Lung (tissue), 11 donors: ENCODE measurements at regions not wholly inside any gene's neighbourhood (a gene's known extent, or its start where the extent isn't known, plus 50 kb on each side); places are given as distances from the start of the nearest gene placed in this dataset.

ENCODE experiments used
- ATAC-seq: fragments of 200-7000 bp; cut with Tn5 transposase; one replicate; pipeline ENCODE4 v1.9.1; 2020; ENCODE audit warnings: moderate number of reproducible peaks; ENCODE audit not compliant: insufficient read depth, low FRiP score
- DNase-seq, 3 donors: peaks; one replicate each; pipeline ENCODE4 v3.0.0-alpha.2; 2013 to 2017
- H3K27ac ChIP-seq, 2 donors: one replicate each; pipeline ENCODE4 v1.5.1; 2013; ENCODE audit warnings: mild to moderate bottlenecking in 2 of 2, moderate library complexity in 2 of 2, control low read depth in 1 of 2, inconsistent platforms in 1 of 2, low read depth in 1 of 2, low read length in 1 of 2
- H3K27me3 ChIP-seq, 3 donors: one replicate each; pipeline ENCODE4 v1.5.1; 2013; ENCODE audit warnings: low read length in 2 of 3; ENCODE audit not compliant: control insufficient read depth in 3 of 3, insufficient read depth in 3 of 3
- H3K36me3 ChIP-seq, 4 donors: one replicate each; pipeline ENCODE4 v1.5.1; 2013; ENCODE audit warnings: low read length in 4 of 4, mild to moderate bottlenecking in 1 of 4, moderate library complexity in 1 of 4; ENCODE audit not compliant: control insufficient read depth in 4 of 4, insufficient read depth in 4 of 4
- H3K4me1 ChIP-seq, 5 donors: one replicate each; pipeline ENCODE4 v1.5.1; 2013; ENCODE audit warnings: low read length in 5 of 5, mild to moderate bottlenecking in 2 of 5, moderate library complexity in 1 of 5; ENCODE audit not compliant: control insufficient read depth in 5 of 5, insufficient read depth in 5 of 5
- H3K4me3 ChIP-seq: one replicate; pipeline ENCODE4 v1.5.1; 2013; ENCODE audit warnings: mild to moderate bottlenecking, control low read depth, moderate library complexity
- H3K9ac ChIP-seq, 2 donors: one replicate each; pipeline ENCODE4 v1.5.1; 2013; ENCODE audit warnings: low read length in 2 of 2, control low read depth in 1 of 2; ENCODE audit not compliant: insufficient read depth in 1 of 2
- H3K9me3 ChIP-seq, 4 donors: one replicate each; pipeline ENCODE4 v1.5.1; 2013; ENCODE audit warnings: low read length in 3 of 4, mild to moderate bottlenecking in 1 of 4, moderate library complexity in 1 of 4; ENCODE audit not compliant: control insufficient read depth in 4 of 4, insufficient read depth in 3 of 4
- WGBS, 2 donors: extraction: QIAGEN DNeasy Blood & Tissue Kit; methylation state at CpG; one replicate each; pipeline ENCODE4 v1.1.7; 2013; 5-methylcytosine and 5-hydroxymethylcytosine counted together
- TF ChIP-seq, protein P1 (sequence below): IDR thresholded peaks from 2 replicates; pipeline ENCODE4 v1.5.1; 2012; ENCODE audit warnings: mild to moderate bottlenecking; ENCODE audit errors: control extremely low read depth, extremely low read depth
- donor health status: control.
- donor health status: control.
- donor health status: Bipolar disorder and iron deficiency.
- donor health status: healthy.
- donor health status: DM: yes; HTN: yes; CAD: no.

GRCh38 chr2:163369111-163369510, 366.7 kb downstream of the FIGN start:
- H3K9me3 ChIP-seq = no peaks in the 10 kb centered on the region
- no peaks in the 10 kb centered on the region for H3K36me3 ChIP-seq
- no peak for ATAC-seq
- 64 to 79% methylated on average over 1 of the region's 1 CpG for WGBS, 2 donors
- DNase-seq = no peak
- H3K9ac ChIP-seq = no peak overlapping the region
- TF ChIP-seq, protein P1, sequence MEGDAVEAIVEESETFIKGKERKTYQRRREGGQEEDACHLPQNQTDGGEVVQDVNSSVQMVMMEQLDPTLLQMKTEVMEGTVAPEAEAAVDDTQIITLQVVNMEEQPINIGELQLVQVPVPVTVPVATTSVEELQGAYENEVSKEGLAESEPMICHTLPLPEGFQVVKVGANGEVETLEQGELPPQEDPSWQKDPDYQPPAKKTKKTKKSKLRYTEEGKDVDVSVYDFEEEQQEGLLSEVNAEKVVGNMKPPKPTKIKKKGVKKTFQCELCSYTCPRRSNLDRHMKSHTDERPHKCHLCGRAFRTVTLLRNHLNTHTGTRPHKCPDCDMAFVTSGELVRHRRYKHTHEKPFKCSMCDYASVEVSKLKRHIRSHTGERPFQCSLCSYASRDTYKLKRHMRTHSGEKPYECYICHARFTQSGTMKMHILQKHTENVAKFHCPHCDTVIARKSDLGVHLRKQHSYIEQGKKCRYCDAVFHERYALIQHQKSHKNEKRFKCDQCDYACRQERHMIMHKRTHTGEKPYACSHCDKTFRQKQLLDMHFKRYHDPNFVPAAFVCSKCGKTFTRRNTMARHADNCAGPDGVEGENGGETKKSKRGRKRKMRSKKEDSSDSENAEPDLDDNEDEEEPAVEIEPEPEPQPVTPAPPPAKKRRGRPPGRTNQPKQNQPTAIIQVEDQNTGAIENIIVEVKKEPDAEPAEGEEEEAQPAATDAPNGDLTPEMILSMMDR = no peak
- peaks cover 0 to 4% (median 0%) of the 10 kb centered on the region in 5 donors for H3K4me1 ChIP-seq
- no peak overlapping the region for H3K27ac ChIP-seq
- no peaks in the 10 kb centered on the region for H3K27me3 ChIP-seq
- no peak overlapping the region for H3K4me3 ChIP-seq

GRCh38 chr2:163368655-163369054, 367.2 kb downstream of the FIGN start:
- Histone ChIP-seq H3K27ac (no peak overlapping the region), H3K4me3 (no peak overlapping the region), H3K36me3 (no peaks in the 10 kb centered on the region), H3K27me3 (no peaks in the 10 kb centered on the region), H3K9ac (no peak overlapping the region), H3K9me3 (no peaks in the 10 kb centered on the region), H3K4me1 (peaks cover 0 to 4% (median 0%) of the 10 kb centered on the region in 5 donors)
- TF ChIP-seq, protein P1 = no peak
- ATAC-seq (no peak), DNase-seq (no peak)

DNA sequence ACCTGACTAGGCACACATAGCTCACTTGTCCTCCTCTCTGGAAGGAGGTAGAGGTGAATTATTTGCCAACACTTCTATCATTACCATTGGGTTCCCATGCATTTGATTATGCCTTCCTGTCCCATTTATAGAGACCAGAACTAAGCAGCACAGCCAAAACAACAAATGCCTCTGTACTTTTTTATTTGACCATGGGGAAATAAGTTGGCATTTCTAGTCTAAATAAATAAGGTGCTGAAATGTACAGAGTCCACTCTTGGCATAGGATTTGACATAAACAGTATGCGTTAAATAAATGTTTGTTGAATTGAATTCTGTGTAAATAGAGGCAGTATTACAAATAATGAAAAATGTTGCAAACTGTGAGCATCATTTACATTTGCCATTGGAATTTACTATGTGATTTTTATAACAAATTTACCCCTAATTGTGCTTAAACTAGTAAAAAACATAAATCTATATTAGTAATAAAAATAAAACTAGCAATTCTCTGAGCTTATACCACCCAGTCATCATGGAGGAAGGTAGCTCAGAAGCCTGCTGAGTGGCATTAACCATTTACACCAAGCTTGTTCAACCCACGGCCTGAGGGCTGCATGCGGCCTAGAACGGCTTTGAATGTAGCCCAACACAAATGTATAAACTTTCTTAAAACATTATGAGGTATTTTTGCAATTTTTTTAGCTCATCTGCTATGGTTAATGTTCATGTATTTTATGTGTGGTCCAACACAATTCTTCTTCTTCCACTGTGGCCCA, 367.8 kb downstream of the FIGN start:
- no peak overlapping the region for H3K9ac ChIP-seq
- no peak for DNase-seq
- H3K4me3 ChIP-seq = no peak overlapping the region
- H3K27ac ChIP-seq = no peak overlapping the region
- no peaks in the 10 kb centered on the region for H3K27me3 ChIP-seq
- 86 to 87% methylated on average over 4 of the region's 4 CpGs for WGBS, 2 donors
- TF ChIP-seq, protein P1 = no peak
- no peaks in the 10 kb centered on the region for H3K36me3 ChIP-seq
- ATAC-seq = no peak
- peaks cover 0 to 4% (median 0%) of the 10 kb centered on the region in 5 donors for H3K4me1 ChIP-seq
- H3K9me3 ChIP-seq = no peaks in the 10 kb centered on the region

- TF ChIP-seq, protein P1 = no peak
- H3K27me3 ChIP-seq = no peaks in the 10 kb centered on the region
- no peak for DNase-seq
- ATAC-seq = no peak
- no peak overlapping the region for H3K9ac ChIP-seq
- no peak overlapping the region for H3K27ac ChIP-seq
- H3K4me1 ChIP-seq = peaks cover 0 to 4% (median 0%) of the 10 kb centered on the region in 5 donors
- H3K9me3 ChIP-seq = no peaks in the 10 kb centered on the region
- no peaks in the 10 kb centered on the region for H3K36me3 ChIP-seq
- H3K4me3 ChIP-seq = no peak overlapping the region
Measured at GRCh38 chr2:163364736-163365135, 371.1 kb downstream of the FIGN start.
